Panc1 (cell line): ENCODE measurements at regions not wholly inside any gene's neighbourhood (a gene's known extent, or its start where the extent isn't known, plus 50 kb on each side); places are given as distances from the start of the nearest gene placed in this dataset.

Source experiments
- ATAC-seq: fragments of 200-7000 bp; cut with Tn5 transposase; 2 replicates; pipeline ENCODE4 v1.9.1; 2020; ENCODE audit warnings: mild to moderate bottlenecking, moderate library complexity
- BruUV-seq: library from RNA; stranded (reverse); fragments of 400-500 nt; replicated peaks from 2 replicates; lab custom pipeline; 2021; lab: Mats Ljungman, UMichigan
- CTCF ChIA-PET: fragments of 300-600 bp; sonication (Branson Sonifier 250); formaldehyde crosslinking; loops from one replicate; lab custom pipeline; 2022; ENCODE audit warnings: antibody characterized with exemption; lab: Charles Lee
- POLR2A ChIA-PET: fragments of 300-600 bp; sonication (Branson Sonifier 250); formaldehyde crosslinking; loops from one replicate; lab custom pipeline; 2022; ENCODE audit warnings: antibody characterized with exemption; lab: Charles Lee
- DNase-seq: peaks from one replicate; pipeline ENCODE4 v3.0.0-alpha.2; 2010; ENCODE audit warnings: low read depth, low spot score
- H3K27ac ChIP-seq: 2 replicates; pipeline ENCODE4 v1.5.1; 2011; ENCODE audit warnings: mild to moderate bottlenecking, low read length, inconsistent platforms
- H3K27me3 ChIP-seq: fragments of 200-500 bp; sonication (Bioruptor generic); 2 replicates; pipeline ENCODE4 v1.6.0; 2014; ENCODE audit warnings: low read length, inconsistent platforms; ENCODE audit not compliant: control insufficient read depth, insufficient read depth
- H3K36me3 ChIP-seq: fragments of 200-500 bp; sonication (Bioruptor generic); 2 replicates; pipeline ENCODE4 v1.5.1; 2014; ENCODE audit warnings: inconsistent platforms, mild to moderate bottlenecking, low read length, moderate library complexity; ENCODE audit not compliant: control insufficient read depth, insufficient read depth
- H3K4me1 ChIP-seq: 2 replicates; pipeline ENCODE4 v1.5.1; 2011; ENCODE audit warnings: inconsistent platforms, mild to moderate bottlenecking, low read length, moderate library complexity; ENCODE audit not compliant: control insufficient read depth, insufficient read depth
- H3K4me3 ChIP-seq, 2 experiments: 2 replicates each; pipeline ENCODE4 v1.5.1; 2011 to 2012; ENCODE audit warnings: low read depth in 2 of 2, low read length in 2 of 2, mild to moderate bottlenecking in 2 of 2, inconsistent platforms in 1 of 2, moderate library complexity in 1 of 2
- H3K9me3 ChIP-seq: fragments of 200-500 bp; sonication (Bioruptor generic); 2 replicates; pipeline ENCODE4 v1.5.1; 2014; ENCODE audit warnings: low read depth, mild to moderate bottlenecking, inconsistent platforms, low read length, moderate library complexity; ENCODE audit not compliant: control insufficient read depth, insufficient read depth
- POLR2AphosphoS5 ChIP-seq: IDR thresholded peaks from 2 replicates; pipeline ENCODE4 v1.6.1; 2012; ENCODE audit warnings: mild to moderate bottlenecking, low read depth, low read length, moderate library complexity
- SIN3A ChIP-seq: IDR thresholded peaks from 2 replicates; pipeline ENCODE4 v1.6.1; 2012; ENCODE audit warnings: low read depth, mild to moderate bottlenecking, low read length, moderate library complexity, borderline replicate concordance; ENCODE audit not compliant: insufficient read depth
- TCF7L2 ChIP-seq: IDR thresholded peaks from 2 replicates; pipeline ENCODE4 v1.6.1; 2011; ENCODE audit warnings: mild to moderate bottlenecking, low read depth, low read length, inconsistent platforms
- in situ Hi-C: cut with HindIII; loops from 2 replicates; pipeline ENCODE4 v1.10.0; 2016; ENCODE audit warnings: low sequenced_read_pairs, low pct_unique_long_range_greater_than_20kb
- intact Hi-C: fragments of 100-400 bp; cut with micrococcal nuclease; formaldehyde crosslinking; loops from one replicate; pipeline ENCODE4 v1.10.0; 2022; ENCODE audit not compliant: unreplicated experiment
- TF ChIP-seq, protein P1 (sequence below), 2 experiments: IDR thresholded peaks; 2 replicates each; pipeline ENCODE4 v1.6.1; 2011 to 2012; ENCODE audit warnings: low read depth in 2 of 2, control low read depth in 1 of 2, low read length in 1 of 2, mild to moderate bottlenecking in 1 of 2, moderate library complexity in 1 of 2; ENCODE audit not compliant: insufficient read depth in 1 of 2
- TF ChIP-seq, protein P2 (sequence below): fragments of 450-650 bp; IDR thresholded peaks from 2 replicates; pipeline ENCODE4 v1.5.1; 2017; ENCODE audit warnings: mild to moderate bottlenecking

DNA sequence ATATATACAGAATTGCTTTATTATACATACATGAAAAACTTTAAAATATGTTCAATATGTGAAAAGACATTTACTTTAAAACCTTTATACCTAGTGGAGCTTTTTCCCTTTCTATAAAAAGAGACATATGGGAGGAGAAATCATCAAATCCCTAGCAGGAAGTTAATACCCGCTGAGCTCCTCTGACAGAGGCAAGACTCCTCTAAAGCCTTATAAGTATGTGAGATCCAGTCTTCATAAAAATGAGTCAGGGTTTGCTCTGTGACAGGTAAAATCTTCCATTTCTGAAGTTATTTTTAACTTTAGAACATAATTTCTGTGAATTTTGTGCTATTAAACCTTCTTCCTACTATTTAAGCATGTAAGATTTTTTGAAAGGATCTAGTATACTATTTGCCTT lies 634.4 kb upstream of the AADAT start:
- Histone ChIP-seq H3K4me1 (no peaks in the 10 kb centered on the region), H3K36me3 (no peaks in the 10 kb centered on the region), H3K9me3 (no peaks in the 10 kb centered on the region), H3K27me3 (no peaks in the 10 kb centered on the region), H3K4me3 (no peak overlapping the region), H3K27ac (no peak overlapping the region)
- TF ChIP-seq SIN3A (no peak), POLR2AphosphoS5 (no peak), TCF7L2 (no peak)
- TF ChIP-seq, protein P1, sequence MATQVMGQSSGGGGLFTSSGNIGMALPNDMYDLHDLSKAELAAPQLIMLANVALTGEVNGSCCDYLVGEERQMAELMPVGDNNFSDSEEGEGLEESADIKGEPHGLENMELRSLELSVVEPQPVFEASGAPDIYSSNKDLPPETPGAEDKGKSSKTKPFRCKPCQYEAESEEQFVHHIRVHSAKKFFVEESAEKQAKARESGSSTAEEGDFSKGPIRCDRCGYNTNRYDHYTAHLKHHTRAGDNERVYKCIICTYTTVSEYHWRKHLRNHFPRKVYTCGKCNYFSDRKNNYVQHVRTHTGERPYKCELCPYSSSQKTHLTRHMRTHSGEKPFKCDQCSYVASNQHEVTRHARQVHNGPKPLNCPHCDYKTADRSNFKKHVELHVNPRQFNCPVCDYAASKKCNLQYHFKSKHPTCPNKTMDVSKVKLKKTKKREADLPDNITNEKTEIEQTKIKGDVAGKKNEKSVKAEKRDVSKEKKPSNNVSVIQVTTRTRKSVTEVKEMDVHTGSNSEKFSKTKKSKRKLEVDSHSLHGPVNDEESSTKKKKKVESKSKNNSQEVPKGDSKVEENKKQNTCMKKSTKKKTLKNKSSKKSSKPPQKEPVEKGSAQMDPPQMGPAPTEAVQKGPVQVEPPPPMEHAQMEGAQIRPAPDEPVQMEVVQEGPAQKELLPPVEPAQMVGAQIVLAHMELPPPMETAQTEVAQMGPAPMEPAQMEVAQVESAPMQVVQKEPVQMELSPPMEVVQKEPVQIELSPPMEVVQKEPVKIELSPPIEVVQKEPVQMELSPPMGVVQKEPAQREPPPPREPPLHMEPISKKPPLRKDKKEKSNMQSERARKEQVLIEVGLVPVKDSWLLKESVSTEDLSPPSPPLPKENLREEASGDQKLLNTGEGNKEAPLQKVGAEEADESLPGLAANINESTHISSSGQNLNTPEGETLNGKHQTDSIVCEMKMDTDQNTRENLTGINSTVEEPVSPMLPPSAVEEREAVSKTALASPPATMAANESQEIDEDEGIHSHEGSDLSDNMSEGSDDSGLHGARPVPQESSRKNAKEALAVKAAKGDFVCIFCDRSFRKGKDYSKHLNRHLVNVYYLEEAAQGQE (IDR thresholded peaks at IDR 0.05; ENCODE audit: insufficient read depth in 1 of 2, low read depth in 2 of 2, low read length in 1 of 2) = no peak
- TF ChIP-seq, protein P2, sequence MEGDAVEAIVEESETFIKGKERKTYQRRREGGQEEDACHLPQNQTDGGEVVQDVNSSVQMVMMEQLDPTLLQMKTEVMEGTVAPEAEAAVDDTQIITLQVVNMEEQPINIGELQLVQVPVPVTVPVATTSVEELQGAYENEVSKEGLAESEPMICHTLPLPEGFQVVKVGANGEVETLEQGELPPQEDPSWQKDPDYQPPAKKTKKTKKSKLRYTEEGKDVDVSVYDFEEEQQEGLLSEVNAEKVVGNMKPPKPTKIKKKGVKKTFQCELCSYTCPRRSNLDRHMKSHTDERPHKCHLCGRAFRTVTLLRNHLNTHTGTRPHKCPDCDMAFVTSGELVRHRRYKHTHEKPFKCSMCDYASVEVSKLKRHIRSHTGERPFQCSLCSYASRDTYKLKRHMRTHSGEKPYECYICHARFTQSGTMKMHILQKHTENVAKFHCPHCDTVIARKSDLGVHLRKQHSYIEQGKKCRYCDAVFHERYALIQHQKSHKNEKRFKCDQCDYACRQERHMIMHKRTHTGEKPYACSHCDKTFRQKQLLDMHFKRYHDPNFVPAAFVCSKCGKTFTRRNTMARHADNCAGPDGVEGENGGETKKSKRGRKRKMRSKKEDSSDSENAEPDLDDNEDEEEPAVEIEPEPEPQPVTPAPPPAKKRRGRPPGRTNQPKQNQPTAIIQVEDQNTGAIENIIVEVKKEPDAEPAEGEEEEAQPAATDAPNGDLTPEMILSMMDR = no peak
- ATAC-seq (no peak), DNase-seq (no peak)
- POLR2A ChIA-PET = no interaction called here
- BruUV-seq = no TSS peak
- intact Hi-C loops = no loop called here
- CTCF ChIA-PET = no interaction called here
- in situ Hi-C loops = no loop called here

DNA sequence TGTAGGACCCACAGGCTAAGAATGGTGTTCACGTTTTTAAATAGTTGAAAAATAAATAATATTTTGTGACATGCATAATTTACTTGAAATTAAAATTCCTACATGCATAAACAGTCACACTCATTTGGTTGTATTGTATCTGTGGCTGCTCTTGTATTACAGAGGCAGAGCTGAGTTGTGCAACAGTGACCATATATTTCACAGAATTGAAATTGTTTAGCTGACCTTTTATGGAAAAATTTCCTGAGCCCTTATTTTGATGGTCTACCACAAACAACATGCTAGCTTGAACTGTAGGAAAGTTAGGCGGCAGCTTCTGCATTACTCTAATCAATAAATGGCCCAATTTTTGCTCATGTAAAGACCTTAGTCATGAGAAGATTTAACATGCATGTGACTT lies 633.4 kb upstream of the AADAT start:
- DNase-seq = no peak
- Histone ChIP-seq H3K4me1 (no peaks in the 10 kb centered on the region), H3K4me3 (no peak overlapping the region), H3K36me3 (no peaks in the 10 kb centered on the region), H3K27ac (no peak overlapping the region), H3K27me3 (no peaks in the 10 kb centered on the region), H3K9me3 (no peaks in the 10 kb centered on the region)
- intact Hi-C loops = no loop called here
- TF ChIP-seq TCF7L2 = no peak
- no peak for TF ChIP-seq POLR2AphosphoS5
- TF ChIP-seq, protein P1 (IDR thresholded peaks at IDR 0.05; ENCODE audit: insufficient read depth in 1 of 2, low read depth in 2 of 2, low read length in 1 of 2) = no peak
- TF ChIP-seq, protein P2 = no peak
- no peak for TF ChIP-seq SIN3A
- CTCF ChIA-PET = no interaction called here
- POLR2A ChIA-PET = no interaction called here
- in situ Hi-C loops = no loop called here
- ATAC-seq = no peak
- no TSS peak for BruUV-seq
